Activated naive CD8-positive, alpha-beta T cell treated with anti-CD3 and anti-CD28 coated beads, Interleukin-2, amount 10 ng/mL, durations not matched to agents 7 days and 5 days (primary cell): ENCODE measurements at regions not wholly inside any gene's neighbourhood (a gene's known extent, or its start where the extent isn't known, plus 50 kb on each side); places are given as distances from the start of the nearest gene placed in this dataset.

Experiments used
- ATAC-seq: fragments of 150-1000 bp; cut with Tn5 transposase; one replicate; pipeline ENCODE4 v1.10.0; 2021; ENCODE audit warnings: low read depth, moderate library complexity
- POLR2A ChIA-PET: fragments of 350-600 bp; sonication (Branson Sonifier 250); formaldehyde crosslinking; loops from one replicate; lab custom pipeline; 2021; ENCODE audit warnings: antibody characterized with exemption; lab: Charles Lee
- DNase-seq: peaks from one replicate; pipeline ENCODE4 v3.0.0; 2021
- H3K27ac Mint-ChIP-seq: one replicate; pipeline ENCODE4 v1.8.0; 2022; ENCODE audit warnings: mild to moderate bottlenecking, mixed read lengths
- H3K27me3 Mint-ChIP-seq: one replicate; pipeline ENCODE4 v1.8.0; 2022; ENCODE audit warnings: mild to moderate bottlenecking, moderate library complexity, mixed read lengths
- H3K36me3 Mint-ChIP-seq: one replicate; pipeline ENCODE4 v1.8.0; 2021; ENCODE audit warnings: mild to moderate bottlenecking, mixed read lengths
- H3K4me1 Mint-ChIP-seq: one replicate; pipeline ENCODE4 v1.8.0; 2021; ENCODE audit warnings: mixed read lengths
- H3K4me3 Mint-ChIP-seq: one replicate; pipeline ENCODE4 v1.8.0; 2022; ENCODE audit warnings: mild to moderate bottlenecking, moderate library complexity, mixed read lengths
- H3K9me3 Mint-ChIP-seq: one replicate; pipeline ENCODE4 v1.8.0; 2021; ENCODE audit warnings: mixed read lengths

- H3K36me3 Mint-ChIP-seq = no peaks in the 10 kb centered on the region
- H3K9me3 Mint-ChIP-seq = no peaks in the 10 kb centered on the region
- no peaks in the 10 kb centered on the region for H3K27me3 Mint-ChIP-seq
- H3K27ac Mint-ChIP-seq = no peak overlapping the region
- no peak for DNase-seq
- ATAC-seq = no peak
- POLR2A ChIA-PET = no interaction called here
- H3K4me1 Mint-ChIP-seq = no peaks in the 10 kb centered on the region
- no peak overlapping the region for H3K4me3 Mint-ChIP-seq
Measured at GRCh38 chr3:162175145-162175544, 678.5 kb downstream of the OTOL1 start.

GRCh38 chr3:162175878-162176277 is 679.3 kb downstream of the OTOL1 start:
- H3K27ac Mint-ChIP-seq = no peak overlapping the region
- H3K27me3 Mint-ChIP-seq = no peaks in the 10 kb centered on the region
- H3K36me3 Mint-ChIP-seq = no peaks in the 10 kb centered on the region
- ATAC-seq (no peak), DNase-seq (no peak)
- no peak overlapping the region for H3K4me3 Mint-ChIP-seq
- POLR2A ChIA-PET = no interaction called here
- no peaks in the 10 kb centered on the region for H3K9me3 Mint-ChIP-seq
- no peaks in the 10 kb centered on the region for H3K4me1 Mint-ChIP-seq

- no peak for ATAC-seq
- no peak overlapping the region for H3K4me3 Mint-ChIP-seq
- DNase-seq = no peak
- H3K9me3 Mint-ChIP-seq = peaks cover 3% of the 10 kb centered on the region
- POLR2A ChIA-PET = no interaction called here
- H3K4me1 Mint-ChIP-seq = no peaks in the 10 kb centered on the region
- H3K36me3 Mint-ChIP-seq = no peaks in the 10 kb centered on the region
- no peaks in the 10 kb centered on the region for H3K27me3 Mint-ChIP-seq
- H3K27ac Mint-ChIP-seq = no peak overlapping the region
Measured at GRCh38 chr3:162183440-162183839, 686.8 kb downstream of the OTOL1 start.

- Mint-ChIP-seq H3K36me3 (no peaks in the 10 kb centered on the region), H3K27ac (no peak overlapping the region), H3K4me3 (no peak overlapping the region), H3K27me3 (no peaks in the 10 kb centered on the region), H3K4me1 (no peaks in the 10 kb centered on the region), H3K9me3 (peaks cover 5% of the 10 kb centered on the region)
- DNase-seq (no peak), ATAC-seq (no peak)
- POLR2A ChIA-PET = no interaction called here
Measured at GRCh38 chr3:162192340-162193029, 695.9 kb downstream of the OTOL1 start.

- DNase-seq (no peak), ATAC-seq (no peak)
- no peaks in the 10 kb centered on the region for H3K36me3 Mint-ChIP-seq
- H3K27me3 Mint-ChIP-seq = no peaks in the 10 kb centered on the region
- no peak overlapping the region for H3K27ac Mint-ChIP-seq
- H3K4me3 Mint-ChIP-seq = no peak overlapping the region
- POLR2A ChIA-PET = no interaction called here
- H3K4me1 Mint-ChIP-seq = no peaks in the 10 kb centered on the region
- peaks cover 5% of the 10 kb centered on the region for H3K9me3 Mint-ChIP-seq
Measured at GRCh38 chr3:162193148-162194095, 696.8 kb downstream of the OTOL1 start.

GRCh38 chr3:162195147-162195546 is 698.5 kb downstream of the OTOL1 start:
- POLR2A ChIA-PET = no interaction called here
- ATAC-seq (no peak), DNase-seq (no peak)
- Mint-ChIP-seq H3K27ac (no peak overlapping the region), H3K9me3 (peaks cover 5% of the 10 kb centered on the region), H3K4me3 (no peak overlapping the region), H3K36me3 (no peaks in the 10 kb centered on the region), H3K27me3 (no peaks in the 10 kb centered on the region), H3K4me1 (no peaks in the 10 kb centered on the region)

- H3K27me3 Mint-ChIP-seq = no peaks in the 10 kb centered on the region
- DNase-seq (no peak), ATAC-seq (no peak)
Measured at GRCh38 chr3:162196964-162197363, 700.4 kb downstream of the OTOL1 start.

GRCh38 chr3:162200836-162201235 is 704.2 kb downstream of the OTOL1 start:
- Mint-ChIP-seq H3K27ac (no peak overlapping the region), H3K36me3 (no peaks in the 10 kb centered on the region)
- POLR2A ChIA-PET = no interaction called here

More at GRCh38 chr3:162196964-162197363, 700.4 kb downstream of the OTOL1 start:
- Mint-ChIP-seq H3K4me1 (no peaks in the 10 kb centered on the region), H3K4me3 (no peak overlapping the region), H3K36me3 (no peaks in the 10 kb centered on the region), H3K9me3 (peaks cover 3% of the 10 kb centered on the region), H3K27ac (no peak overlapping the region)
- POLR2A ChIA-PET = no interaction called here

GRCh38 chr3:162206648-162207047 is 710.0 kb downstream of the OTOL1 start:
- POLR2A ChIA-PET = no interaction called here
- H3K4me3 Mint-ChIP-seq = no peak overlapping the region
- DNase-seq = no peak
- H3K27me3 Mint-ChIP-seq = no peaks in the 10 kb centered on the region
- no peaks in the 10 kb centered on the region for H3K9me3 Mint-ChIP-seq
- H3K4me1 Mint-ChIP-seq = no peaks in the 10 kb centered on the region
- H3K36me3 Mint-ChIP-seq = no peaks in the 10 kb centered on the region
- no peak overlapping the region for H3K27ac Mint-ChIP-seq
- ATAC-seq = no peak

More at GRCh38 chr3:162200836-162201235, 704.2 kb downstream of the OTOL1 start:
- Mint-ChIP-seq H3K27me3 (no peaks in the 10 kb centered on the region), H3K9me3 (no peaks in the 10 kb centered on the region), H3K4me1 (no peaks in the 10 kb centered on the region), H3K4me3 (no peak overlapping the region)
- DNase-seq = no peak
- ATAC-seq = no peak

- H3K27ac Mint-ChIP-seq = no peak overlapping the region
- H3K9me3 Mint-ChIP-seq = no peaks in the 10 kb centered on the region
- no peaks in the 10 kb centered on the region for H3K36me3 Mint-ChIP-seq
- no peaks in the 10 kb centered on the region for H3K27me3 Mint-ChIP-seq
- no peak overlapping the region for H3K4me3 Mint-ChIP-seq
- POLR2A ChIA-PET = no interaction called here
- DNase-seq (no peak), ATAC-seq (no peak)
- H3K4me1 Mint-ChIP-seq = no peaks in the 10 kb centered on the region
Measured at GRCh38 chr3:162211470-162211869, 714.9 kb downstream of the OTOL1 start.

GRCh38 chr3:162213196-162213595 is 716.6 kb downstream of the OTOL1 start:
- no peaks in the 10 kb centered on the region for H3K9me3 Mint-ChIP-seq
- ATAC-seq (no peak), DNase-seq (no peak)
- POLR2A ChIA-PET = no interaction called here
- H3K27ac Mint-ChIP-seq = no peak overlapping the region
- H3K36me3 Mint-ChIP-seq = no peaks in the 10 kb centered on the region
- no peak overlapping the region for H3K4me3 Mint-ChIP-seq
- no peaks in the 10 kb centered on the region for H3K4me1 Mint-ChIP-seq
- H3K27me3 Mint-ChIP-seq = no peaks in the 10 kb centered on the region

GRCh38 chr3:162213956-162214355 is 717.3 kb downstream of the OTOL1 start:
- no peak for ATAC-seq
- DNase-seq = no peak
- Mint-ChIP-seq H3K9me3 (no peaks in the 10 kb centered on the region), H3K4me1 (no peaks in the 10 kb centered on the region), H3K36me3 (no peaks in the 10 kb centered on the region), H3K4me3 (no peak overlapping the region), H3K27ac (no peak overlapping the region), H3K27me3 (no peaks in the 10 kb centered on the region)
- POLR2A ChIA-PET = no interaction called here

GRCh38 chr3:162217647-162218046 is 721.0 kb downstream of the OTOL1 start:
- DNase-seq = no peak
- H3K27ac Mint-ChIP-seq = no peak overlapping the region
- no peaks in the 10 kb centered on the region for H3K4me1 Mint-ChIP-seq

GRCh38 chr3:162218479-162218878 is 721.9 kb downstream of the OTOL1 start:
- H3K4me1 Mint-ChIP-seq = no peaks in the 10 kb centered on the region
- H3K27me3 Mint-ChIP-seq = no peaks in the 10 kb centered on the region
- no peak overlapping the region for H3K27ac Mint-ChIP-seq
- no peaks in the 10 kb centered on the region for H3K9me3 Mint-ChIP-seq
- no peaks in the 10 kb centered on the region for H3K36me3 Mint-ChIP-seq
- DNase-seq = no peak
- POLR2A ChIA-PET = no interaction called here
- H3K4me3 Mint-ChIP-seq = no peak overlapping the region
- no peak for ATAC-seq

More at GRCh38 chr3:162217647-162218046, 721.0 kb downstream of the OTOL1 start:
- Mint-ChIP-seq H3K9me3 (no peaks in the 10 kb centered on the region), H3K27me3 (no peaks in the 10 kb centered on the region), H3K36me3 (no peaks in the 10 kb centered on the region), H3K4me3 (no peak overlapping the region)
- no peak for ATAC-seq
- POLR2A ChIA-PET = no interaction called here
